HG03439 (cell line): ENCODE measurements at regions not wholly inside any gene's neighbourhood (a gene's known extent, or its start where the extent isn't known, plus 50 kb on each side); places are given as distances from the start of the nearest gene placed in this dataset.

Source experiments
- ATAC-seq: cut with Tn5 transposase; IDR thresholded peaks from one replicate; pipeline ENCODE4 v1.9.1; 2021; ENCODE audit warnings: mild to moderate bottlenecking, moderate library complexity; ENCODE audit not compliant: unreplicated experiment

- ATAC-seq = no peak
These were observed 130.9 kb downstream of the TES start for GRCh38 chr7:116340943-116341907.

GRCh38 chr7:116342125-116342524 is 131.8 kb downstream of the TES start:
- no peak for ATAC-seq

- no peak for ATAC-seq
These were observed 137.0 kb downstream of the TES start for GRCh38 chr7:116347151-116347832.

GRCh38 chr7:116348346-116348745 is 138.0 kb downstream of the TES start:
- no peak for ATAC-seq

GRCh38 chr7:116351966-116352365 is 141.6 kb downstream of the TES start:
- no peak for ATAC-seq

GRCh38 chr7:116353647-116354046 is 143.3 kb downstream of the TES start:
- ATAC-seq = no peak

- ATAC-seq = no peak
These were observed 143.8 kb downstream of the TES start for GRCh38 chr7:116354171-116354545.

- no peak for ATAC-seq
These were observed 144.4 kb downstream of the TES start for GRCh38 chr7:116354546-116355423.

- ATAC-seq = no peak
These were observed 144.1 kb upstream of the CAV2 start for GRCh38 chr7:116355424-116355765.

- ATAC-seq = no peak
These were observed 143.1 kb upstream of the CAV2 start for GRCh38 chr7:116356333-116356965.

- ATAC-seq = no peak
These were observed 142.6 kb upstream of the CAV2 start for GRCh38 chr7:116356979-116357378.

GRCh38 chr7:116357781-116358670 is 141.5 kb upstream of the CAV2 start:
- ATAC-seq = no peak

- no peak for ATAC-seq
These were observed 137.8 kb upstream of the CAV2 start for GRCh38 chr7:116361767-116362166.

- no peak for ATAC-seq
These were observed 135.7 kb upstream of the CAV2 start for GRCh38 chr7:116363637-116364432.

- no peak for ATAC-seq
These were observed 135.1 kb upstream of the CAV2 start for GRCh38 chr7:116364469-116364868.

GRCh38 chr7:116365797-116366196 is 133.7 kb upstream of the CAV2 start:
- ATAC-seq = no peak

- no peak for ATAC-seq
These were observed 132.2 kb upstream of the CAV2 start for GRCh38 chr7:116367171-116367813.

GRCh38 chr7:116368965-116369364 is 130.6 kb upstream of the CAV2 start:
- ATAC-seq = no peak
